Fibroblast of gingiva (primary cell): ENCODE measurements at regions not wholly inside any gene's neighbourhood (a gene's known extent, or its start where the extent isn't known, plus 50 kb on each side); places are given as distances from the start of the nearest gene placed in this dataset.
A peak's percentile ranks its signal among the peaks of the same experiment; 100 is the strongest.
"Not testable (repeated sequence)": the region's sequence is repeated elsewhere in the genome, so short reads cannot be mapped to it uniquely, and the experiment has no call there.

Experiments
- DNase-seq: peaks from one replicate; pipeline ENCODE4 v3.0.0-alpha.2; 2011; ENCODE audit warnings: low read depth

DNA sequence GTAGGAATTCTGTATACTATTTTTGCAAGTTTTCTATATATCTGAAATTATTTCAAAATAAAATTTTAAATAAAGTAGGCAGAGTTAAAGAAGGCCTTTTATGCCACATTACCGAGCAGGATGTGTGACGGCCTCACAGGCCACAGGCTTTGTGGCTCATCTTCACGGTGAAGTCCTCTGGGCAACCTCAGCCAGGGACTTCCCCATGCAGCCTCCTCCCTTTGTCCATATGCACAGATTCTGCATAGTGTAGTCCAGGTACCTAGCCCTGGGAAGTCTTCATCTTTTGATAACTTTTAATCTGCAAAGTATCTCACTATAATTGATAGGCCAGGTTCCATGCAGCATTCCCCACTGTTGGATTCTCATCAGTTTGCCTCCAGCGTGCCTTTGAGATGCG, 62.8 kb downstream of the ARHGAP11B start:
- DNase-seq, result not testable (repeated sequence)

DNA sequence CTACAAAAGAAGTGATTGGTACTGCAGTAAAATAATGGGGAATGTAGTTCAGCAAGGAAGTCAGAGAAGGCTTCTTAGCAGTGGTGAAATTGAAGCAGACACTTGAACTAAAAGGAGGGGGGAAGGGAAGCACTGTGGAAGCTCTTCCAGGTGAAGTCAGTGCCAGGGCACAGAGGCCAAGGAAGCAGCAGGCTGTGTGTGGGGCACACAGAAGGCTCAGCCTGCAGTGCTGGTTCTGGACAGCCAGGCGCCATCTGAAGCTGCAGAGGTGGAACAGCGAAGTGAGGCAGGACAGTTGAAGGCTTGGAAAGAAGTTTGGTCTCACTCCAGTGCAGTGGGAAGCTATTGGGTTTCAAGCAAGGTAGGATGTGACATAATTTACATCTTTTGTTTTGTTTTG, 64.2 kb downstream of the ARHGAP11B start:
- not testable (repeated sequence) for DNase-seq

DNA sequence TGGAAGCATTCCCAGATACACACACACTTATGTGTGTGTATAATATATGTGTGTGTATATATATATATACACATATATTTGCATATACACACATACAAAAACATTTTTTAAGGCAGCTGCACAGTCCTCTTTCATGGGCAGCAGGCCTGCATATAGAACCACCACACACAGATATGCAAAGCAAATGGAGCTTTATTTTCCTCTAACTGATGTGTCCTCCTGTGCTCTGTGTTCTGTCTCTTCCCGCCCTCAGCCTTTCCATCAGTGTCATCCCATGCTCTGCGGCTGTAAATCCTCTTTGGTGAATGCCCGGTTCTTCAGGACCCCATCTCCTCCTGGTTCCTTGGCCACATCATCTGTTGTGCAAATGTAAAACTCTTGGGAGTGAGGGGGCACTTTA, 69.9 kb downstream of the ARHGAP11B start:
- DNase-seq, result not testable (repeated sequence)

DNA sequence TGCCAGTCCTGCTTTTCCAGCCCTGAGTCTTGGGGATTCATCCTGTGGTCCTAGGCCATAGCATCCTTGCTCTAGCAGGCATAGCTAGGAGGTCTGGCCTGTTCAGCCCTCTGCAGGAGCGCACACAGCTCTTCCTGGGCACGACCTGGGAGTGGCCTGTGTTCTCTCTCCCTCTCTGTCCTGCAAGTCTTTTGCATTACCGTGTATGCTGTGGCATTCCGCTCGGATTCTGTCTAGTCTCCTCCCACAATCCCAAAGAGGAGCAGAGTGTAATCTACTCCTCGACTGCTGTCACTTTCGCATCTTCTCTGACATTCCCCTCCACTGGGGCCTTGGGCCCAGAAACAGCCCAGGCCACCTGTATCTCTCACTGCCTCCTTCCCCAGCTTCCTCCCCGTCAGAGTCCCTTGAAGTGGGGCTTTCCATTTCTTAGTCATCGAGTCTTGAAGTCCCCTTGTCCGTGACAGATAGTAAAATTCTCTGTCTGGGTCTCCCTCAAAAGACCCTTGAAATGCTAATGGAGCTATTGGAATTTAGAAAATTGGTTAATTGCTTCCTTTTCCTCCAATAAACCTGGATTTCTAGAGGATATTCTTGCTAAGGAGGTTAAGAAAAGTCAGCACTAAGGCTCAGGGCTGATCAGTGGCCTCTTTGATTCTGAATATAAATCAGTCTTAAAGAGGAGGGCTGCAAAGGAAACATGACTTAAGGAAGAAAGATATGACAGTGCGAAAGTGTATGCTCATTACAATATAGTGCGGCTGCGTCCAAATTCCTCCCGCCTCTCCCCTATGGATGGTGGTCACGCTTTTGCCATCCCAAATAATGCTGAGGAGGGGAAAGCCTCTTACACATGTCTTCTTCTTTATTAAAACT, 70.7 kb downstream of the ARHGAP11B start:
- DNase-seq, result not testable (repeated sequence)

DNA sequence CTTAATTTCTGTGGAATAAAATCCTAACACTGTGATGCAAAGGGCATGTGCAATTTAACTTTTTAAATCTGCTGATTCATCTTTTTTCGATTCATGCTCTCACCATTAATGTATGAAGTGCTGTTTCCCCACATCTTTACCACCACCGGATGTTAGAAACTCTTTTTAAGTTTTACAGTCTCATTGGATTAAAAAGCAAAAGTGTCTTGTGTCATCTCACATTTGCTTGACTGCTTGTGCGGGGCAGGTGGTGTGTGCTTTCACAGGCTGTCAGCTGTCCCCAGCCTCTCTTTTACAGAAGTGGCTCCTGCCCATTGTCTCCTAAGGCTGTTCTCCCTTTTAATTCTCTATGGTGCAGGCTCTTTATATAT, 71.4 kb downstream of the ARHGAP11B start:
- not testable (repeated sequence) for DNase-seq

DNA sequence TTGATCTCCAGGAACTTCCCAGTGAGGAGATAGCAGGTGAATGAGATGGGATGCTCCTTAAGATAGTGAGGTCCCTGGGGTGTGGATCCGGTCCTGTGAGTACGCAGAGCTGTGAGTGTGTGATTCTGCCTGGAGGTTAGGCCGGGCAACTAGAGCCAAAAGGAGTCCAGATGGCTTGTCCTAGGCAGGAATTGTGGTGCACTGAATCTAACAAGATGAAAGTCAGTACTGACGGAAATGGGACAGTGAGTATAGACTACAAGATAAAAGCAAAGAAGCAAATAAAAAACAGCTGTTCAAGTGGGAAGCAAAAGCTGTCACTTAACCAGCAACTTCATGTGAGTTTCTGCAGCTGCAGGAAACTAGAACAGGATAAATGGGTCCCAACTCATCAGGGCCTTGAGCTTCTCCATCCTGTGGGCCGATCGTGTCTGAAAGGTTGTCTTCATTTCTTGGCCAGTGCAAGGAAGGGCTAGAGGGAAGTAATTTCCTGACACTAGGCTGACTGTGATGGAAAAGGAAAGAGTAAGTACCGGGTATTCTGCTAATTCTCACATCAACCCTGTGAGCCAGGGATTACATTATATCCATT, 74.2 kb downstream of the ARHGAP11B start:
- DNase-seq, result not testable (repeated sequence)

DNA sequence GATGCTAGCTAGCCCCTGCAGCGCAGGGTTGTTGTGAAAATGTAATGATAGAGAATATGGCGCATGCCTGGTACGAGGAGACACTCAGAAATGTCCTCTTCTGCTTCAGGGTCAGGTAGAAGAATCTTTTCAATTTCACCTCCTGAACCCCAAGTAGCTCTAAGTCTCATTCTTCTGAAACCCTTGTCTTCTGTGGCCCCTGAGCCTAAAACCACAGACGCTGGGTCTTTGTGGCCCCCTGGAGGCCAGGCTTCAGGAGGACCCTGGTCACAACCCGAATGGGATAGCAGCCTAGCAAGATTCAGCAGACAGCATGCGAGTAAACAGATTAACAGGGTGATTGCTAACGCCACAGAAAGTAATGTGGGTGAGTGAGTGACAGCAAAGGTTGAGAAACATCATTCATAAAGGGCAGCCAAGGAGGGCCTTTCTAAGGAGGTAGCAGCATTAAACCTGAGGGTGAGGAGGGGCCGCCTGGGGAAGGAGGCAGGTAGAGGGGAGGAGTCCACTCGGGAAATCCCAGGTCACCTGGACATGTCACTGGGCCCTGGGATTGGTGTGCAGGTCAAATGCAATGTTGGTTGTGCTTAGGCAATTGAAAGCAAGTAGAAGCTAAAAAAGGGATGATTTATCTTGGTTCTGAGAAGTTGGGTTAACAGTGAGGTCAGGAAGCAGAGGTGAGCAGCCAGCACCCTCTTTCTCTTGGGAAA, 82.2 kb downstream of the ARHGAP11B start:
- not testable (repeated sequence) for DNase-seq

DNA sequence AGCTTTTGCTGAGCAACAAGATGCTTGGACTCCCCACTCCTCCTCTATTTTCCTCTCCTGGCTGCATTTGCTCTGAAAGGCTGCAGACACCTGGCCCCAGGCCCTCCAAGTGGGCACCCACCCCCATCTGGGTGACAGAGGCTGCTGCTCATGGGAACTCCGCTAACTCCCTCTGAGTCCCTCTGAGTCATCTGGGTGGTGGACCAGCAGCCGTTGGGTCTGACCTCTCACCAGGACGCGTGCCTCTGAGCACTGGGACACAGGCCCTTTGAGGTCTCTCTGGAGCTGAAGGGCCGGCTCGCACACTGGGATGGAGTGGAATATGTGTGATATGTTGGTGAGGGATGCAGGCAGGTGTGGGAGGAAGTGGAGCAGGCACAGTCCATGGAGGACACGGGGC, 82.9 kb downstream of the ARHGAP11B start:
- DNase-seq, result not testable (repeated sequence)

DNA sequence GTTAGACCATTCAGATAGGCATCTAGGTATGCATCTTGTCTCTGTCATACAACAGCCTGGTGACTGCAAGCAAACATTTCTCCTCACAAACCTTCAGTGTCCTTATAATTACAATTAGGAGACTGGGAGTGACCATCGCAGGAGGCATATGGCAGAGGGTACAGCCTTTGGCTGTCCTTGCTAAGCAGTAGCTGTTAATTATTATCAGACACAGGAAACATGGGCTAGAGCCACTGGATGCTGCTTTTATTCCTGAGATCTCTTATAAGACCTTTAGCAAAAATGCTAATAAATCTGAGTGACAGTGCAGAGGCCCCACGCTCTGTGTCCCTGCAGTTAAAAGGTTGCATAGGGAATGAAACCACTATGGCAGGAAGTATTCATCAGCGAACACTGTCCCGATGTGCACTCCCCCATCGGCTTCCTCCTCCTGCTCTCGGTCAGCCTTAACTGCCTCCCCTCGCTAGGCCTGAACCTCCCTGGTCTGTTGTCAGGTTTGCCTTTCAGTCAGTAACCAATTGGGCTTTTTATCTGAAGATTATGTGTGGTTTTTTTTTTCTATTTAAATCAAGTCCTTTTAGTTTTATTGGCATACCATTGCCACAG, 92.2 kb downstream of the ARHGAP11B start:
- not testable (repeated sequence) for DNase-seq

DNA sequence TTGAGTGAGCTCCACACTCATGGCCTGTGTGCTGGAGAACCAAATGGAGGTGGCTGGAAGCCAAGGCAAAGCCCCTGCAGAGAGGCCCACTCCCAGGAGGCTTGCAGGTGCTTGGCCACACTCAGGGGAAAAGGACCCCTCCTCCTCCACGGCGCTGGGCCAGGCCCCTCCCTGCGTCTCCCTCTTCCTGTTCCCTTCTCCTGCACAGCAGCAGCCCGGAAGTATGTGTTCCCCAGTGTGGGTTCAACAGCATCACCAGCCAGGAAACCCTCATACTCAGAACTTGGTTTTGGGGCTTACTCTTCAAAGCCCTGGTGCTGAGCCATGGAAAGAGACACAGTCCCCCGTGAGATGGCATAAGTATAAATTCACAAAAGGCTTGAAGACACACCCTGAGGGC, 93.4 kb downstream of the ARHGAP11B start:
- not testable (repeated sequence) for DNase-seq

DNA sequence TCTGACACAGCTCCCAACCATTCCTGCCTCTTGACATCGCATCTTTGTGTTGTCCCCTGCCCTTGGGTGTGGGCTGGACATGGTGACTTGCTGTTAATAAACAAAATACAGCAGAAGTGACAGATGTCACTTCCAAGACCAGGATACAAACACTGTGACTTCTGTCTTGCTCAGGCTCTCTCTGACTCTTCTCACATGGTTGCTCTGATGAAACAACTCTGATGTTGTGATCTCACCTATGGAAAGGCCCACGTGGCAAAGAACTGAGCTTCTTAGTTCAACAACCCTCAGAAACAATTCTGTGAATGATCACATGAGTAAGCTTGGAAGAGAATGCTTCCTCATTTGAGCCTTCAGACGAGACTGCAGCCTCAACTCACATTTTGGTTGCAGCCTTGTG, 94.9 kb downstream of the ARHGAP11B start:
- DNase-seq, result not testable (repeated sequence)

DNA sequence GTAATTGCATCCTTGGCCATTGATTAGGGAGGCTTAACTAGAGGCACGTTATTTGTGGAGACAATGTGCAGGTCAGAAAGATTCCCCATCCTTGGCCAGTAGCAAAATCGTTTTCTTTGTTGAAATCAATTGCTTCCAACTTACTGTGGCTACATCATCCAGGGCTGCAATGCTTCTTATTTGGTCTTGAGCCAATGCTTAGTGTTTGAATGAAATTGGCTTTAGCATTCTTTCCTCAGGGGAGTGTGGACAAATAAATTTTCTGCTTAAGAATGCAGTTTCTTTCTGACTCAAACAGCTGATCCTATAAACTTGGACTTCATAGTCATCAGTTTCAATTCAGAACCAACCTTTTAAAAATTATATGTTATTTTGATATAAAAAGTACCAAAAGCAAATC, 95.6 kb downstream of the ARHGAP11B start:
- DNase-seq, result peak; percentile 67

DNA sequence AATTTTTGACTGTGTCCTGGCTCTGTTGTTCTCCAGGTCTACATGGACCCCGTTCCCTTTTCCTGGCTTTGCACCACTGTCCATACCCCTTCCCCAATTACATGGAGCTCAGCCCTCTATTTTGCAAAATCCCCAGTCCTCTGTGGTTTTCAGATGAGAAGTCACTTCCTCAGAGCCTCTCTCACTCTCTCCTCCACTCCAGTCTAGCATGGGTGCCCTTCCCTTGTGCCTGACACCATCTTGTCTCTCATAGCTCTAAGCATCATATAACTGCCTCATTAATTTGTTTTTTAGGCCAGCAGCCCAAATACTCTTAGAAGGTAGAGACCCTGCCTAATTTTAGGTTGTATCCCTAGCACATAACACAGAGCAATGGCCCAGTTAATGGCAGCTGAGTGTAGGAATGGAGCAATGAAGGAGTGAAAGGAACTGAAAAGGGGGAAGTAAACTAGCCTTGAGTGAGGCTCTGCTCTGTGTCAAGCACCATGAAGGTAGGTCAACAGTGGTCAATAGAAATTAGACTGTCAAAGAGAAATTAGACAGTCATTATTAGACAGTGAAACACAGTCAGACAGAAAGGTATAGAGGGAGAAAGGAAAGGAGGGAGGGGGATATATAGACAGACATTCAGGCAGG, 97.7 kb downstream of the ARHGAP11B start:
- DNase-seq, result not testable (repeated sequence)

DNA sequence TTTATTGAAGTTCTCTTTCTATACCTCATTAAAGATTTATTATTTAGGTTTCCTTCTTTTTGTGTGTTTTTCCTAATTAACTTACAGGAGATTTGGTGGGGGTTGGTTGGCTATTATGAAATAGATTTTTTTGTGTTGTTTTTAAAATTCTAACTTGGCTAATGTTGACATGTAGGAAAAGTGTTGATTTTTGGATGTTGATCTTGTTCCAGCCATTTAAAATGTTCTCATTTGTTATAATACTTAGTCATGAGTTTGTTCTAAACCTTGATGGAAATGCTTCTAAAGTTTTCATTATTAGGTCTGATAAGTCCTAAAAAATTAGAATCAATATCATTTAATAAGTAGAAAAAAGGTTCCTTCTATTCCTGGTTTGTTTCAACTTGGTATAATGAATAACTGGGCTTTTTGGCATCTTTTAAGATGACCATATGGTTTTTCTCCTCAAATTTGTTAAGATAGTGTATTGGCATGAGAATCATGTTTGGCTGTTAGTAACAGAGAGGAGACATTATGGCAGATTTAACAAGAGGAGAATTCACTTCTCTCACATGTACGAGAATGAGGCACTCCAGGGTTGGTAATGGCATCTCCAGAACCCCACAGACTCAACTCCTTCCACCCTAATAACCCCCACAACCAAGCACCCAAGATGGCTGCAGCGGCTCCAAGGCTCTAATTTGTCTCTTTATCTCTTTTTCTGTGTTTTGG, 104.1 kb downstream of the ARHGAP11B start:
- not testable (repeated sequence) for DNase-seq

DNA sequence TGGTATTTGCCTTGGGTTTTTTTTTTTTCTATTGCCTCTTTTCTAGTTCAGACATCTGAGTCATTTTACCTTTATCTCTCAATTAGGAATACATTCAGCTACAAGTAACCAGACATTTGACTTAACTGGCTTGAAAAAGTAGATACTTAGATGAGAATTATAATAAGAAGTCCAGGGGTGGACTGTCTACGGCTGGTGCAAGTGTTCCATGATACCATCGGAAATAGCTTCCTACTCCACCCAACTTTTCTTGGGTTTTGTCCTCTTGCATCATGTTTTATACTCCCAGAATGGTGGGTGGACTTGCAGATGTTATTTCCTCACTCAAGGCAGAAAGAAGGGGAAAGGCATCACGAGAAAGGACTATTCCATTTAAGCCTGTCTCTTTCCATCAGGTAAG, 104.7 kb downstream of the ARHGAP11B start:
- not testable (repeated sequence) for DNase-seq

DNA sequence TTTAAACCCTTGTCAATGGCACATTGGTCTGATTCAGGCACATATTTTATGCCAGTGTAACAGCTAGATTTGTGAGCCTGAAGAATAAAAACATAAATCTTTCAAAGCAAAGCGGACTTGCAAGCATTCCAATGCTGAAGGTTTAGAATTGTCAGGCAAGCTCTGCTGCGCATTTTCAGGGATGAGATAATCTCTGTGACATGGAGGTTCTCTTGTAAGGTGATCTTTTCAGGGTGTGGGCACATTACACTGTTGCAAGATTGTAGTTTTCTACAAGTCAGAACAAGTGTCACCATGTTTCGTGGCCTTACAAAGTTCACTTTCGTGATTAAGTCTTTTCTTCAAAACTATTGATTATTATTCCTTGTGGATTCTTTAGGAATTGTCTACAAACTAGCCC, 106.2 kb downstream of the ARHGAP11B start:
- DNase-seq, result not testable (repeated sequence)

DNA sequence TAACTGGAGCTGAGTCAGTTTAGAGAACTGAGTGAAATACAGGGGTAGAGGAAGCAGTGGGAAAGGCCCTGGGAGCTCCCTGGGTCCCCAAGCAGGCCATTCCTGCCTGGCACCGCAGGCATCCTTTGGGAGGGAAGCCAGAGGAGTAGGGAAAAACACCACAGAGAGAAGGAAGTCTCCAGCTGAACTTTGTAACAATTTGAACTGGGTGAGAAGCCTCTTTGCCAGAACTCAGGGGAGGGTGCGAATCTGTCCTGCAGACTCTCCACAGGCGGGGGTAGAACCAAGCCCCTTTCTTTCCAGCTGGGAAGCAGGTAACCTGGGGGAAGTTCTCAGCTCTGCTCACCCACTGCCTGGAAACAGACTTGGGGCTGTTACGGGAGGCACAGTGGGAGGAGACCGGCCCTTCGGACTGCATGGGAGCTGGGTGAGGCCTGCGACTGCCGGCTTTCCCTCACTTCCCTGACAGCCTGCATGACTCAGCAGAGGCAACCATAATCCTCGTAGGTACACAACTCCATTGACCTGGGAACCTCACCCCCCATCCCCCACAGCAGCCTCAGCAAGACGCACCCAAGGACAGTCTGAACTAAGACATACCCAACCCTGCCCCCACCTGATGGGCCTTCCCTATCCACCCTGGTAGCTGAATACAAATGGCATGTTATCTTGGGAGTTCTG, 110.1 kb downstream of the ARHGAP11B start:
- not testable (repeated sequence) for DNase-seq

DNA sequence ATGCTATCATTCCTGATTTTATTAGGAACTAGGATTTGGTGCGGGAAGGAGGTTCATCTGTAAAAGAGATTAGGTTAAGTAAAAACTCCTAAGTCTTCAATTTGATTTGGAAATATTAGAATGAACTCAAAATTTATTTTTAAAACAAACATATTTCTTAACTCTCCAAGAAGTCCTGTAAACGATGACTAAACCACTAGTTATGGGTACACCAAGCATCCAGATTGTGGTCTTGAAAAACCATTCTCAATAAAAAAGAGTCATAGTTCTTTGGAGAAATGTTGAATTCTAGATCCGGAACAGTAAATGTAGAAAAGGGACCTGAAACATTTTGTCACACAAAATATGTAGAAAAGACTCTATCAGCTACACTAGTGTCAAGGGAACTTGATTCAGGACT, 116.9 kb downstream of the ARHGAP11B start:
- peak; percentile 48 for DNase-seq

DNA sequence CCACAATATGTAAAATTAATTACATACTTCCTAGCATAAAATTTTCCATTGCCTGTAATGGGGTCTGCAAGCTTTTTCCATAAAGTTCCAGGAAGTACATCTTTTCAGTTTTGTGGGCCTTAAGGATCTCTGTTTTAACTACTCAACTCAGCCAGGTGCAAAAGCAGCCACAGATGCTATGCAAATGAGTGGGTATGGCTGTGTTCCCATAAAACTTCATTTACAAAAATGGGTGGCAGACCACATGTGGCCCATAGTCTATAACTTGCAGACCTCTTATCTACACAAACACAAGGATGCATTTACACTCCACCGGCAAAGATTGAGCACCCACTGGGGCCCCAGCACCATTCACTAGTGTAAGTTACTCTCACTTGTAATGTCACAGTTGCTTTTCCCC, 123.1 kb downstream of the ARHGAP11B start:
- not testable (repeated sequence) for DNase-seq

DNA sequence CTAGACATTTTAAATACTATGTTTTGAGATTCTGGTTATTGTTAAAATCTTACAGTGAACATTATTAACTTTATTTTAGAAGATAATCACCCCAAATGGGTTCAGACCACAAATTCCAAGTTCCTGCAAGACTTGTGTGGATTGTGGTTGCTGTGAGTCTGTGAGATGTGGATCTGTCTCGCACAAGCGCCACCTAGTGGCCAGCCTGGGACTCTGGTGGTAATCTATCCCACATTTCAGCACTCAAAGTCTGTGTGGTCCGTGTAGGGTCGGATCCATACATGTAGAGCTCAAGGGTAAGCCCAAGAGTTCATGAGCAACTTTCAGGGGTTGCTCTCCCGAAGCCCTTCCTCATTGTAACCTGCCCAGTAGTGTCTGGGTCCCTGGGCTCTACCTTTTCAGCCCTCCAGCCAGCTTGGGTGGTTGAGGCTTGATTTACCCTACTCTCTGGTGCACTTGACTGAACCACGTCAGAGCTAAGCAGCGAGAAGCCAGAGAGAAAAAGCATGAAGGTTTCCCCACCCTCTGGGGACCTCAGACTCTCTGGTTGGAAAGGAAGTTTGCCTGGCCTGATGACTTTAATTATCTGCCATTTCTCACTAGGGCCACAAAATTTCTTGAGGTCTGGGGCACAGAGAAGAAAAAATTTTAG, 129.2 kb downstream of the ARHGAP11B start:
- DNase-seq, result not testable (repeated sequence)
